HepG2 (cell line): ENCODE measurements at regions not wholly inside any gene's neighbourhood (a gene's known extent, or its start where the extent isn't known, plus 50 kb on each side); places are given as distances from the start of the nearest gene placed in this dataset.

ENCODE experiments used
- ATAC-seq: fragments of 200-7000 bp; cut with Tn5 transposase; 3 replicates; pipeline ENCODE4 v1.9.1; 2020; ENCODE audit warnings: mild to moderate bottlenecking, moderate library complexity
- BruUV-seq: library from RNA; stranded (reverse); fragments of 400-500 nt; replicated peaks from 2 replicates; lab custom pipeline; 2021; lab: Mats Ljungman, UMichigan
- CTCF ChIA-PET: fragments of 300-600 bp; formaldehyde crosslinking; extraction: SDS; loops from one replicate; lab custom pipeline; 2021; ENCODE audit warnings: low total read pairs, inconsistent platforms, low intra/inter-chr PET ratio; lab: Yijun Ruan, JAX
- POLR2A ChIA-PET: fragments of 350-600 bp; sonication (Branson Sonifier 250); formaldehyde crosslinking; loops from one replicate; lab custom pipeline; 2020; ENCODE audit warnings: antibody characterized with exemption, inconsistent platforms; lab: Yijun Ruan, JAX
- DNase-seq: peaks from one replicate; pipeline ENCODE4 v3.0.0-alpha.2; 2015; ENCODE audit warnings: low spot score
- FAIRE-seq: peaks from 3 replicates; lab custom pipeline; 2011; peaks lifted over from hg19 to GRCh38; lab: Jason Lieb, UNC
- H2AFZ ChIP-seq: one replicate; pipeline ENCODE4 v1.6.1; 2011; ENCODE audit warnings: low read length, inconsistent platforms
- H3K27ac ChIP-seq: fragments of 300-600 bp; 3 replicates; pipeline ENCODE4 v1.8.0; 2011; ENCODE audit warnings: mixed run types, mild to moderate bottlenecking, mixed read lengths, low read length, inconsistent platforms; ENCODE audit not compliant: insufficient read depth; ENCODE audit errors: extremely low read length
- H3K27me3 ChIP-seq, 2 experiments: fragments of 200-600 bp in 1 of 2; 2 replicates in 1 of 2; 3 replicates in 1 of 2; pipeline versions ENCODE4 v1.6.0 to v1.8.0; 2011; ENCODE audit warnings: low read length in 2 of 2, mild to moderate bottlenecking in 2 of 2, moderate library complexity in 2 of 2, inconsistent platforms in 1 of 2; ENCODE audit not compliant: insufficient read depth in 2 of 2, control insufficient read depth in 1 of 2
- H3K36me3 ChIP-seq, 2 experiments: fragments of 200-600 bp in 1 of 2; replicated peaks in 1 of 2; 2 replicates in 1 of 2; 3 replicates in 1 of 2; pipeline versions ENCODE4 v1.5.1 to v1.8.0; 2011; ENCODE audit warnings: low read length in 2 of 2, inconsistent platforms in 1 of 2; ENCODE audit not compliant: insufficient read depth in 2 of 2, control insufficient read depth in 1 of 2
- H3K4me1 ChIP-seq: 2 replicates; pipeline ENCODE4 v1.5.1; 2012; ENCODE audit warnings: low read length, inconsistent platforms; ENCODE audit not compliant: insufficient read depth
- H3K4me2 ChIP-seq: 2 replicates; pipeline ENCODE4 v1.6.0; 2011; ENCODE audit warnings: low read depth, low read length, inconsistent platforms
- H3K4me3 ChIP-seq, 3 experiments: fragments of 200-600 bp in 1 of 3; sonication (generic), shearing (Covaris generic) in 1 of 3; replicated peaks in 1 of 3; 2 replicates each; pipeline ENCODE4 v1.5.1; 2011 to 2016; ENCODE audit warnings: low read length in 3 of 3, inconsistent platforms in 2 of 3, low read depth in 2 of 3, mild to moderate bottlenecking in 2 of 3, control low read depth in 1 of 3, mixed read lengths in 1 of 3; ENCODE audit not compliant: insufficient read depth in 1 of 3
- H3K79me2 ChIP-seq: one replicate; pipeline ENCODE4 v1.6.1; 2011; ENCODE audit warnings: low read length, inconsistent platforms; ENCODE audit not compliant: insufficient read depth
- H3K9ac ChIP-seq: 2 replicates; pipeline ENCODE4 v1.6.0; 2011; ENCODE audit warnings: mild to moderate bottlenecking, low read depth, low read length, inconsistent platforms; ENCODE audit not compliant: insufficient read depth
- H3K9me3 ChIP-seq: 2 replicates; pipeline ENCODE4 v1.5.1; 2012; ENCODE audit warnings: mild to moderate bottlenecking, low read length
- H4K20me1 ChIP-seq: 2 replicates; pipeline ENCODE4 v1.6.0; 2011; ENCODE audit warnings: inconsistent platforms, mild to moderate bottlenecking, low read length, moderate library complexity; ENCODE audit not compliant: insufficient read depth
- IRF2 ChIP-seq: IDR thresholded peaks from 2 replicates; pipeline ENCODE4 v1.6.1; 2018; ENCODE audit warnings: missing genetic modification reagents, missing compliant biosample characterization
- KDM3A ChIP-seq: IDR thresholded peaks from 2 replicates; pipeline ENCODE4 v1.6.1; 2018; ENCODE audit warnings: low read depth, missing compliant biosample characterization
- PCBP1 ChIP-seq: fragments of 200-400 bp; formaldehyde crosslinking; IDR thresholded peaks from 2 replicates; pipeline ENCODE4 v1.6.1; 2017; ENCODE audit warnings: mild to moderate bottlenecking, low read depth, low read length, borderline replicate concordance
- ZNF224 ChIP-seq: sonication (generic); formaldehyde crosslinking; IDR thresholded peaks from 2 replicates; pipeline ENCODE4 v1.5.0; 2020; ENCODE audit warnings: mild to moderate bottlenecking, missing genetic modification reagents
- ZNF652 ChIP-seq: IDR thresholded peaks from 2 replicates; pipeline ENCODE4 v1.6.1; 2016; ENCODE audit warnings: low read depth, borderline replicate concordance
- WGBS: methylation state at CpG from one replicate; pipeline ENCODE4 v1.1.6; 2017; ENCODE audit warnings: low lambda C conversion rate; 5-methylcytosine and 5-hydroxymethylcytosine counted together
- in situ Hi-C: cut with HindIII; loops from 2 replicates; pipeline ENCODE4 v1.10.0; 2017; ENCODE audit warnings: low pct_unique_long_range_greater_than_20kb; ENCODE audit not compliant: extremely low pct_ligation_motif_present
- intact Hi-C: fragments of 100-400 bp; cut with micrococcal nuclease; formaldehyde crosslinking; loops from one replicate; pipeline ENCODE4 v1.10.0; 2022; ENCODE audit not compliant: unreplicated experiment
- TF ChIP-seq, protein P1 (sequence below): sonication (generic); formaldehyde crosslinking; IDR thresholded peaks from 2 replicates; pipeline ENCODE4 v1.5.0; 2020; ENCODE audit warnings: missing genetic modification reagents
- TF ChIP-seq, protein P2 (sequence below): sonication (generic); formaldehyde crosslinking; conservative IDR thresholded peaks from 2 replicates; pipeline ENCODE4 v1.8.0; 2022; ENCODE audit warnings: missing genetic modification reagents
- TF ChIP-seq, protein P3 (sequence below): fragments of 450-650 bp; IDR thresholded peaks from 2 replicates; pipeline ENCODE4 v1.6.1; 2016

DNA sequence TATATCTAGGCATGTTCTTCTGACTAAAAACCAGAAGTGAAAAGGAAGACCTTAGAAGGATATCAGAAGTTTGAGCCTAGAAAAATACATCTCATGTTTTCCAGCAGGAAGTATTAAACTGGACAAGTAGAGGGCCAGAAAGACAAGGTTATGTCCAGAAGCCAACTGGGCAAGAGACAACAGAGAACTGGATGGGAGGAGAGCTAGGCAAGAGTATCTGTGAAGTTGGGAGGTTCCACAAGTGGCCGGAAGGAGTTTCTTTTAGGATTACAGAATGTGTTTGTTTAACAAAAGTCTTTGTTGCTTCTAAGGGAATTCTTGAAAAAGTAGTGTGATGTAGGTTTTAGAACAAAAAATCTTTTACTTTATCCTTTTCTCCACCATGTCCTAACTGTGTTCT, 86.4 kb downstream of the CYP26A1 start:
- CTCF ChIA-PET, result no interaction called here
- ATAC-seq, result no peak
- POLR2A ChIA-PET, result no interaction called here
- in situ Hi-C loops (no loop called here), intact Hi-C loops (no loop called here)
- H3K4me2 ChIP-seq, result no peak overlapping the region
- no peak overlapping the region for H2AFZ ChIP-seq
- H3K27ac ChIP-seq, result no peak overlapping the region
- H3K36me3 ChIP-seq, result no peaks in the 10 kb centered on the region
- no peak for DNase-seq
- no peaks in the 10 kb centered on the region for H3K79me2 ChIP-seq
- BruUV-seq, result no TSS peak
- WGBS, result 43% methylated on average over 1 of the region's 1 CpG
- no peaks in the 10 kb centered on the region for H4K20me1 ChIP-seq
- no peak overlapping the region for H3K9ac ChIP-seq
- FAIRE-seq, result no peak
- H3K4me1 ChIP-seq, result no peaks in the 10 kb centered on the region
- no peak overlapping the region for H3K4me3 ChIP-seq
- TF ChIP-seq KDM3A (CRISPR knock-in tag) (no peak), ZNF224 (no peak), IRF2 (CRISPR knock-in tag) (no peak)
- TF ChIP-seq, protein P1, sequence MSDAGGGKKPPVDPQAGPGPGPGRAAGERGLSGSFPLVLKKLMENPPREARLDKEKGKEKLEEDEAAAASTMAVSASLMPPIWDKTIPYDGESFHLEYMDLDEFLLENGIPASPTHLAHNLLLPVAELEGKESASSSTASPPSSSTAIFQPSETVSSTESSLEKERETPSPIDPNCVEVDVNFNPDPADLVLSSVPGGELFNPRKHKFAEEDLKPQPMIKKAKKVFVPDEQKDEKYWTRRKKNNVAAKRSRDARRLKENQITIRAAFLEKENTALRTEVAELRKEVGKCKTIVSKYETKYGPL (CRISPR knock-in tag), result no peak
- TF ChIP-seq, protein P2, sequence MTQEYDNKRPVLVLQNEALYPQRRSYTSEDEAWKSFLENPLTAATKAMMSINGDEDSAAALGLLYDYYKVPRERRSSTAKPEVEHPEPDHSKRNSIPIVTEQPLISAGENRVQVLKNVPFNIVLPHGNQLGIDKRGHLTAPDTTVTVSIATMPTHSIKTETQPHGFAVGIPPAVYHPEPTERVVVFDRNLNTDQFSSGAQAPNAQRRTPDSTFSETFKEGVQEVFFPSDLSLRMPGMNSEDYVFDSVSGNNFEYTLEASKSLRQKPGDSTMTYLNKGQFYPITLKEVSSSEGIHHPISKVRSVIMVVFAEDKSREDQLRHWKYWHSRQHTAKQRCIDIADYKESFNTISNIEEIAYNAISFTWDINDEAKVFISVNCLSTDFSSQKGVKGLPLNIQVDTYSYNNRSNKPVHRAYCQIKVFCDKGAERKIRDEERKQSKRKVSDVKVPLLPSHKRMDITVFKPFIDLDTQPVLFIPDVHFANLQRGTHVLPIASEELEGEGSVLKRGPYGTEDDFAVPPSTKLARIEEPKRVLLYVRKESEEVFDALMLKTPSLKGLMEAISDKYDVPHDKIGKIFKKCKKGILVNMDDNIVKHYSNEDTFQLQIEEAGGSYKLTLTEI (CRISPR knock-in tag), result no peak
- TF ChIP-seq, all 625 proteins: peak for 0
- no peaks in the 10 kb centered on the region for H3K9me3 ChIP-seq
- no peaks in the 10 kb centered on the region; a peak in 1 of 5 replicates for H3K27me3 ChIP-seq

DNA sequence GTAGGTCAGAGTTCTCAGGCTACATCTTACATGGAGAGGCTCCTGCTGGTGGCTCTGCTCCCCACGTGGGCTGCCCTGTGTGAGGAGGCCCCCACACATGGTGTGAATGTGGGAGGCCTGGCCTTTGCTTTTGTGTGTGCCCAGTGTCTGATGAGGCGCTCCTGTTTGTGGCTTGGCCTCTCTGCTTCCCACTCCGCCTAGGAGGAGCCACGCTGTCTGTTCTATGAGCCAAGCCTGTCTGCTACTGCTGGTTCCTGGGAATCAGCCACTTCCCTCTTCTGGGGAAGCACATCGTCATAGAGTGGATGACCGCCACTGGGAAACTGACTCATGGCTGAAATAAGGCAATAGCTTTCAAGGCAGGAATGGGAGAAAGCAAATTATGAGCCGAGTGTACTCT, 87.1 kb downstream of the CYP26A1 start:
- POLR2A ChIA-PET, result no interaction called here
- WGBS, result 44% methylated on average over 6 of the region's 7 CpGs
- no peak for FAIRE-seq
- intact Hi-C loops (no loop called here), in situ Hi-C loops (no loop called here)
- H3K4me1 ChIP-seq, result no peaks in the 10 kb centered on the region
- no peak overlapping the region for H3K9ac ChIP-seq
- BruUV-seq, result no TSS peak
- H2AFZ ChIP-seq, result no peak overlapping the region
- H3K36me3 ChIP-seq, result no peaks in the 10 kb centered on the region
- DNase-seq, result no peak
- TF ChIP-seq PCBP1 (no peak), ZNF652 (CRISPR knock-in tag) (no peak)
- TF ChIP-seq, protein P3, sequence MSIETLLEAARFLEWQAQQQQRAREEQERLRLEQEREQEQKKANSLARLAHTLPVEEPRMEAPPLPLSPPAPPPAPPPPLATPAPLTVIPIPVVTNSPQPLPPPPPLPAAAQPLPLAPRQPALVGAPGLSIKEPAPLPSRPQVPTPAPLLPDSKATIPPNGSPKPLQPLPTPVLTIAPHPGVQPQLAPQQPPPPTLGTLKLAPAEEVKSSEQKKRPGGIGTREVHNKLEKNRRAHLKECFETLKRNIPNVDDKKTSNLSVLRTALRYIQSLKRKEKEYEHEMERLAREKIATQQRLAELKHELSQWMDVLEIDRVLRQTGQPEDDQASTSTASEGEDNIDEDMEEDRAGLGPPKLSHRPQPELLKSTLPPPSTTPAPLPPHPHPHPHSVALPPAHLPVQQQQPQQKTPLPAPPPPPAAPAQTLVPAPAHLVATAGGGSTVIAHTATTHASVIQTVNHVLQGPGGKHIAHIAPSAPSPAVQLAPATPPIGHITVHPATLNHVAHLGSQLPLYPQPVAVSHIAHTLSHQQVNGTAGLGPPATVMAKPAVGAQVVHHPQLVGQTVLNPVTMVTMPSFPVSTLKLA, result peak; percentile 37; the same call in 1 of the 2 replicates
- TF ChIP-seq, all 625 proteins: peak for 1
- H3K27ac ChIP-seq, result no peak overlapping the region
- H3K4me3 ChIP-seq, result no peak overlapping the region
- H3K79me2 ChIP-seq, result no peaks in the 10 kb centered on the region
- H4K20me1 ChIP-seq, result no peaks in the 10 kb centered on the region
- ATAC-seq, result no peak
- CTCF ChIA-PET, result no interaction called here
- H3K27me3 ChIP-seq, result no peaks in the 10 kb centered on the region; a peak in 1 of 5 replicates
- no peaks in the 10 kb centered on the region for H3K9me3 ChIP-seq
- no peak overlapping the region for H3K4me2 ChIP-seq
